HG02885 (cell line): ENCODE measurements at regions not wholly inside any gene's neighbourhood (a gene's known extent, or its start where the extent isn't known, plus 50 kb on each side); places are given as distances from the start of the nearest gene placed in this dataset.

ENCODE experiments used
- ATAC-seq: cut with Tn5 transposase; IDR thresholded peaks from one replicate; pipeline ENCODE4 v1.9.1; 2021; ENCODE audit warnings: mild to moderate bottlenecking; ENCODE audit not compliant: unreplicated experiment, poor library complexity

GRCh38 chr7:33700001-33700899, 205.1 kb upstream of the BMPER start:
- no peak for ATAC-seq

- ATAC-seq, result no peak
These were observed 204.1 kb upstream of the BMPER start for GRCh38 chr7:33701189-33701740.

GRCh38 chr7:33701927-33702326, 203.4 kb upstream of the BMPER start:
- no peak for ATAC-seq

- no peak for ATAC-seq
These were observed 202.8 kb upstream of the BMPER start for GRCh38 chr7:33702514-33703054.

GRCh38 chr7:33705333-33705833, 200.0 kb upstream of the BMPER start:
- ATAC-seq, result no peak

GRCh38 chr7:33706186-33706585, 199.2 kb upstream of the BMPER start:
- no peak for ATAC-seq

DNA sequence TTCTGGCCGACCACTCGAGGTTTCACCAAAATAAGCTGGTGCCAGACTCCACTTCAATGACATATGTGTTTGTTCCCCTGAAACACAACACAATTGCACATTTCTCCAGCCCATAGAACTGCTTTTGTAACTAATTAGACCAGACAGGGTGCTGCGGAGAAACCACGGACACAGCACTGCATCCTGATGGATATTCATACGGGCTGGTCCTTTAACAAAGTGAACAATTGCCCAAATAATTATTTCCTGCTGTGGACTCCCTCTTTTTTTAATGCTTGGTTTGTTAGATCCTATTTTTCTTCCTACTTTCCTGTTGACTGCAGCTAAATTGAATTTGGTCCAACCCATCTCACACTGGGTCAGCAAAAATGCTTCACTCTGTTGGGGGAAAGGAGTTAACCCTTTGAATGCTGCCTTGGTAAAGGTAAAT, 198.6 kb upstream of the BMPER start:
- ATAC-seq, result no peak

DNA sequence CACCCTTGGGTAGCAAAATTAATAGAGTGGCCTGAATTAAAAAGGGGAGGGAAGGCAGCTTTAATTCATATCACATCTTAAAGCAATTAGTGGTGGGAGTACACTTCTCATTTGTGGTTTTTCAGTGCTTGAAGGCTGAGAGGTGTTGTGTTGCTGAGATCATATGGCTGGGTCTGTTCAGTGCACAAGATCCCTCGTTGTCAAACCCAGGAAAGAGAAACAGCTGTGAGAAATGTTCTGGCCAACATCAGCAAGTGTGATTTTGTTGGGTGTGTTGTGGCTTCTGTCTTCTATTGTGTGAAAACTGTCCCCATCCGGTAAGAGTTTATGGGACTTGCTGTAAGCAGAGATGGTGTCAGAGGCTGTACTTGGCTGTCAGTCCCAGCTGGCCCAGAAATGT, 197.9 kb upstream of the BMPER start:
- no peak for ATAC-seq

- no peak for ATAC-seq
These were observed 194.7 kb upstream of the BMPER start for GRCh38 chr7:33710608-33711007.

DNA sequence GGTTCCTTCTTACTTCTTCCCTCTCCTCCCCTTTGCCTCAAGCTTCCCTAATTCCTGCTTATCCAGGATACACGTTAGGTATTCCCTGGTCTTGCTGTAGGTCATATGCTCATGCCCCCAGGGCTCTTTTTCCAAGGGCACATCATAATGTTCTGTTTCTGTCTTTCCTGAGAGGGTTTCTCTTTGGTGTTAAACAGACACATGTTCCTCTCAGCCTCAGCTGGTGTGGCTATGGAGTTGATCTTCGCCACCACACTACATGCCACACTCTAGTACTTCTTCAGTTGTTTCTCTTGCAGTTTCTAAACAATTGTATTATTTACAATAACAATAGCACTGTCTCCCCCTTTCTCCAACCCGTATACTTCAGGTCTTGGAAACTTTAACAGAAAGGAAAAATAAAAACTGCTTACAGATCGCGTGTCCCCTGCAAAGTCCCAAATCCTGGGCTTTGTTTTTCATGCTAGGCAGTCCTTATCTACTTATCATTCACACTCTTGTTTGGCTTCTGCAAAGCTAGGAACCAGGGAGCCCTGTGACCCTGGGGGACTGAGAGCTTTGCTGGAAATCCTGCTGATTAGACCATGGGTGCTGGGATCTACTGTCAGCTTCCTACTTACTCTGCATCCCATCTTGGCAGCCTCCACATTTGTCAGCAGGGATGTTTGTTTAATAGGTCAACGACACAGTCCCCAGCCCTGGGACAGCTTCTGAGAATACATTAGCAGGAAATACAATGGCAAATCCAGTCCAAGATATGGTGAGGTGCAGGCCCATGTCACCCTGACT, 193.9 kb upstream of the BMPER start:
- no peak for ATAC-seq

DNA sequence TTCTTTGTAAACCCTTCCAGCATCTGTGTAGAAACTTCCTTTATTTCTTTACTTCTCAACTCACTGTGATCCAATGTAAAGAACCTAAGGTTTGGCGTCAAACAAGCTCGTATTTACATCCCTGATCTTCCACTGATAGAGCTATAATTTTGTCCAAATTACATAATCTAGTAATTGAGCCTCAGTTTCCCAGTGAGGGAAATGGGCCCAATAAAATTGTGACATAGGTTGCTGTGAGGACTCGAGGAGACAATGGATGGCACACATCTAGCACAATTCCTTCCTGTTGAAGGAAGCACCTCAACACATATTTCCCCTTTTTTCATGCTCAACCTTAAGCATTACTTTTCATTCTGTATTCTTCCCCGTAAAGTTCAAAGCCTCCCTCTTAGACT, 193.3 kb upstream of the BMPER start:
- no peak for ATAC-seq

- ATAC-seq, result no peak
These were observed 191.1 kb upstream of the BMPER start for GRCh38 chr7:33714208-33714607.

DNA sequence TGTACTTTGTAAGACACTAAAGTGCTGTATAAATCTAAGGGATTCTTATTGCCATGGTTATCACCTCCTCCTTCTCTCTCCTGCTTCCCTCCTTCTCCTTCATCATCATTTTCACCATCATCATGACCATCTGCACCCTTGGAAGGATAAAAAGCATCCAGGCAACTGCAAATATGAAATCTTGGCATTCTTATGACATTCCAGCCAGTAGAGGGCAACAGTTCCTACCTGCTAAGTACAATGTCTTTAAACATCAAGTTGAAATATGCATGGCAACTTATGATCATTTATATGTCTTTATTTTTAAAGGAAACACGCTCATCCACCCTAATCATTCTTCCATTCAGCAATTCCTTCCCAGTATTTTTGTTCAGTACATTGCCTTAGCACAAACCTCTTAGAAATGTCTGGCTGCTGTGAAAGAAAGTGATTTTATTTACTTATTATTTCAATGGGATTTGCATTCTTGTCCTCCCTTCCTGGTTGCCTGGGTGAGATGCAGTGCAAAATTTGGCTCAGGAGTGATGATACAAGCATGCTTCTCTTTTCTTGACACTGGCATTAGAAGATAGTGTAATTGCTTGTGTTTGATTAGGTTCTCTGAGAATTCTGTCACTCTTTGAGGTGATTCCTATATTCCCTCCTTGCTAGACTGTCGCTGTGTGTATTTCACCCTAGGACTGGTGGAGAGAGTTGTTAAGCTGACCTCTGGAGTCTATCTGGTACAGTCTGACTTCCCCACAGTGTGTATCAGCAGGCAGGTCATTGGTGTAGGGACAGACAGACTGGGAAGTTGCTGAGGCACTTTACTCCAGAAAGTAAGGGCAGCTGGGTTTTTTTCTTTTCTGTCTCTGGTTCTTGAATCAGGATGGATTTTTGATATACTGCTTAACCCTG, 188.5 kb upstream of the BMPER start:
- peak; percentile 55 for ATAC-seq

DNA sequence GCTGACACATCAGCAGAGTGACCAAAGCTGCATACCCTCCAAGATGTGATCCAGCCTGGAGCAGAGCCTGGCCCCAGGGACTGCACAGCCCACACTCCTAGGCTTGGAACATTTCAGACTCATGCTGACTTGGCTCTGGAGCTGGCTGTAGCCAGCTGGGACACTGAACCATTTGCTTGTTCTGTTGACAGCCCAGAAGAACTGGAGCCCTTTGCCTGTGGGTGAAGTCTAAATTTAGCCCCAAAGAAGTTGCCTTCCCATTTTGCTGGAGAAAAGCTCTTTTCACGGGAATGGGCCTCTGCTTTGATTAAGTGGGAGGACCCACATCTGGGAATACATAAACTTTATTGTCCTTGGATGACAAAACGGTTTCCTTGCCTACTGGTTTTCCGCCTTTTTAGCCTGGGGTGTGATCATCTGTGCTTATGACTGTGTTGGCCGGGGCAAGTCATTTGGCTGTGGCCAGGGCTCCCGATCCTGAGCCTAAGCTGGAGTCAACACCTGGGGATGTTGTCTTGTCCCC, 186.2 kb upstream of the BMPER start:
- ATAC-seq, result no peak

GRCh38 chr7:33720139-33720538, 185.2 kb upstream of the BMPER start:
- no peak for ATAC-seq

DNA sequence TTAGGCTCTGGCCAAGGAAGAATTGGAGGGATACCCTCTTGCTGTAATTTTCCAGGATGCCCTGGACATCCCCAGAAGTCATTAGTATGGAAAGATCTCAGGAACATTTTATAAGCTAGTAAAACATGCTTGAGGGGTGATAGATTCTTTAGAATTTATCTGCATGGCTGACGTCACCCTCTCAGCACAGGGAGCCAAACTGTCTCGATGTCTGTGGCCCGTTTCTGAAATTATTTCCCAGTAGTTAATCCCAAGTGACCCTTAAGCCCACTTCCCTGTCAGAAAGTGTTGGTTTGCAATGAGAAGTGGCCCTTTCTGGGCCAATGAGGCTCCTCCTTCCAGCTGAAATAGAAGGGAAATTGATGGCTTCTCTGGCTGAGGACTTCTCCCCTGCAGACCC, 184.5 kb upstream of the BMPER start:
- no peak for ATAC-seq

- no peak for ATAC-seq
These were observed 183.4 kb upstream of the BMPER start for GRCh38 chr7:33721895-33722294.

GRCh38 chr7:33722383-33723101, 182.8 kb upstream of the BMPER start:
- no peak for ATAC-seq

GRCh38 chr7:33724201-33724600, 181.1 kb upstream of the BMPER start:
- no peak for ATAC-seq
